ENCODE measurements at regions not wholly inside any gene's neighbourhood (a gene's known extent, or its start where the extent isn't known, plus 50 kb on each side); places are given as distances from the start of the nearest gene placed in this dataset.
"Not testable (repeated sequence)": the region's sequence is repeated elsewhere in the genome, so short reads cannot be mapped to it uniquely, and the experiment has no call there.

GRCh38 chr21:28699186-28699585 is 293.5 kb downstream of the LTN1 start:
- DNase-seq: no peak

DNA sequence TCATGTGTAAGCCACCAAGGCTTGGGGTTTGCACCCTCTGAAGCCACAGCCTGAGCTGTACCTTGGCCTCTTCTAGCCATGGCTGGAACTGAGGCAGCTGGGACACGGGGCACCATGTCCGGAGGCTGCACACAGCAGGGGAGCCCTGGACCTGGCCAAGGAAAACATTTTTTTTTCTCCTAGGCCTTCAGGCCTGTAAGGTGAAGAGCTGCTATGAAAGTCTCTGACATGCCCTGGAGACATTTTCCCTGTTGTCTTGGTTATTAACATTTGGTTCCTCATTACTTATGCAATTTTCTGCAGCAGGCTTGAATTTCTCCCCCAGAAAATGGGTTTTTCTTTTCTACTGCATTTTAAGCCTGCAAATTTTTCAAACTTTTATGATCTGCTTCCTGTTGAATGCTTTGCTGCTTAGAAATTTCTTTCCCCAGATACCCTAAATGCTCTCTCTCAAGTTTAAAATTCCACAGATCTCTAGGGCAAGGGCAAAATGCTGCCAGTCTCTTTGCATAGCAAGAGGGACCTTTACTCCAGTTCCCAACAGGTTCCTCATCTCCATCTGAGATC is 295.8 kb downstream of the LTN1 start:
- no peak for DNase-seq

DNA sequence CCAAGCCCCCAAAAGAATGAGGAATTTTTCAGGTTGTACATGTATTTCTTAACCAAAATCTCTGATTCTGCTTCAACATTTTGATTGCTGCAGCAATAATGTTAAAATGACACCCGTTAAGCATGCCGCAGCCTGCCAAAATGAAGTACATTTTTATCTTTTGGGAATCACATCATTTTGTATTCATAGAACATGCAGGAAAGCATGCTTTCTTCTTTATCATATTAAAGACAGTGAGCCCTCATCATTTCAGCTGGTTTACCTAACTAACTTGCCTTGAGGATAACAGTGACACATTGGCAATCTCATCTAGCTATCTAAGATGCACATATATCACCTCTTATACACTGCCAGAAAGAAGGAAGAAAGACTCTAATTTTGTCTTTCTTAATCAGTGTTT is 299.2 kb downstream of the LTN1 start:
- no peak for DNase-seq

DNA sequence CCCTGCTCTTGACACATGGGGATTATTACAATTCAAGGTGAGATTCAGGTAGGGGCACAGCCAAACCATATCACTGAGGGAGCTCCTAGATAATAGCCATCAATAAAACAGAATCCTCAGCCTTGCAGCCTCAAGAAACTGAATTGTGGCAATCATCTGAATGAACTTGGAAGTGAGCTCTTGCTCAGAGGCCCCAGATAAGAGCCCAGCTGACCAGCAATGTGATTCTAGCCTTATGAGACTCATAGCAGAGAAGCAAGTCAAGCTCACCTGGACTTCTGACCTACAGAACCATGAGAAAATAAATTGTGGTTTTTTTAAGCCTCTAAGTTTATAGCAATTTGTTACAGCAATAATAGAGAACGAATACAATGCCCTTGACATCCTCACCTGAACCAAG is 302.5 kb downstream of the LTN1 start:
- no peak for DNase-seq

DNA sequence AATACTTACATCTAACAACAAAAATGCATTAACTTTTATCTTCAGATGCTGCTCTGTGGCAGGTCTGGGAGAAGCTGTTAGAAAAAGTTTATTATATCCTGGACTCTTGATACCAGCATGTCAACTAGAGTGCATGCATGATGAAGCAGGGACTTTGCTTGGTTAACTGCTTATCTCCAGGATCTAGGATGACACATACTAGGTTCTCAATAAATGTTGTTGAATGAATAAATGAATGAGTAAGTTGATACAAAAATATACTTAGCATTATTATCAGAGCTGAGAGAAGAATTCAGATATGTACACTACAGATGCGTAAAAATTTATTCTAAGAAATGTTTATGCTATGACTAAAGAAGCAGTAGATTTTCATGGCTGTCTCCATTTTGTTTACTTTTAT is 304.3 kb downstream of the LTN1 start:
- DNase-seq: no peak

GRCh38 chr21:28687586-28687985 is 305.1 kb downstream of the LTN1 start:
- DNase-seq: no peak

DNA sequence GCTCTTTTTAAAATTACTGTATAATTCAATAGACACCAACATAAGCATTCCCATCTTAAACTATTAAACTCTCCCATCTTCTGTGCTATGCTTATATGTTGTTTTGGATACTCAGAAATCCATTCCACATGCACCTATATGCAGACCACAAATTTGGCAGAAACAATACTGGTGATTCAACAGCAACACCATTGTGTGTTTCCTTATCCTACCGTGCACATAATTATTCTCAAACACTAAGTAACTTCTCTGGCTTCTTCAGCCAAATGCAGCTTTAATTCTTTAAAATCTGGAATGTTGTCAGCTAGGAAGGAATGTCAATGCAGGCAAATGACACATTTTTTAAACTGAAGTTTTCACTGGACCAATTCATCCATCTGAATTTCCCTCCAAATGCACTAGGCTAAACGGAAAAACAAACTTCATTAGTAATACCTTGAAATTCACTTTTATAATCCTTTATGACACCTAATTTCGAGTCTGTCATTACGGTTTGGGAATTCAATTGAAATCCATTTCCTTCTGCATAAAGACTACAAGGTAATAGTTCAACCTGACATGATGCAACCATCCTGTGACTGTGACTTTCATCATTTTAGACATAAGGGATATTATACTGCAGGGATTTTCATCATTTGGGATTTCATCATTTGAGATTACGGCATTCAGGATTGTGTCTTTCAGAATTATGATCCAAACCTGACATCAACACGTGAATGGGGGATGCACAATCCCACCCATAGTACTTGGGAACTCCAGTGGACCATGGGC is 308.5 kb downstream of the LTN1 start:
- no peak for DNase-seq

GRCh38 chr21:28682884-28683283 is 309.8 kb downstream of the LTN1 start:
- not testable (repeated sequence) for DNase-seq

DNA sequence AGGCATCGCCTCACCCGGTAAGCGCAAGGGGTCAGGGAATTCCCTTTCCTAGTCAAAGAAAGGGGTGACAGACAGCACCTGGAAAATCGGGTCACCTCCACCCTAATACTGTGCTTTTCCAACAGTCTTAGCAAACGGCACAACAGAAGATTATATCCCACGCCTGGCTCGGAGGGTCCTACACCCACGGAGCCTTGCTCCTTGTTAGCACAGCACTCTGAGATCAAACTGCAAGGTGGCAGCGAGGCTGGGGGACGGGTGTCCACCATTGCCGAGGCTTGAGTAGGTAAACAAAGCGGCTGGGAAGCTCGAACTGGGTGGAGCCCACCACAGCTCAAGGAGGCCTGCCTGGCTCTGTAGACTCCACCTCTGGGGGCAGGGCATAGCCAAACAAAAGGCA is 315.6 kb downstream of the LTN1 start:
- DNase-seq: not testable (repeated sequence)

DNA sequence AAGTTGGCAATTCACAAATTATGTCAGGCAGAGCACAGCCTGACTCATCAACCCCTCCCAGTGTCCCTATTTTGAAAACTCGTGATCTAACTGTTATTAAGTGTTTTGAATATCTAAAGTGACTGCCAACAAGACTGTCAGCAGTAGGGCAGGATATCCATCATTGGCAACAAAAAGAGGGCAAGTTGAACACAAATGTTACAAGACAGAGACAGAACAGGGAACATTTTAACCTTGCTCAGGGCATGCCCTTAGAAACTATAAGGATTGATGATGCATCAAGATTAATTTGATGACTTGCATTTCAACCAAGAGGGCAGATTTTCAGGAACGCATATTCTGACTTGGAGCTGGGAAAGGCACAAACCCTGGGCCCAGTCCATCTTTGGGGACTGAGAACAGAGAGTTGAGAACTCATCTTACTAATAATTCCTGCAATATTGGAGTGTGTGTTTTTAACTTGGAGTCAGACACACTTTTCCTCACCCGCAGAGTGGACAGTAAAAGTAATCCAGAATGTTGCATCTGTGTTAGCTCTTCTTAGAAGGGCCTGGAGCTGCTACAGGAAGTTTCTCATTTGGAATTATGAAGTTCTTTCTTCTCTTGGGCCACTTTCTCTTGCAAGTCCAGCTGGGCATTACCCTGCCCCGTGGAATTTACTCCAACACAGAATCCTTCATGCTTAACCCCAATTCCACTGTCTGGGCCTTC is 317.2 kb downstream of the LTN1 start:
- DNase-seq: no peak

DNA sequence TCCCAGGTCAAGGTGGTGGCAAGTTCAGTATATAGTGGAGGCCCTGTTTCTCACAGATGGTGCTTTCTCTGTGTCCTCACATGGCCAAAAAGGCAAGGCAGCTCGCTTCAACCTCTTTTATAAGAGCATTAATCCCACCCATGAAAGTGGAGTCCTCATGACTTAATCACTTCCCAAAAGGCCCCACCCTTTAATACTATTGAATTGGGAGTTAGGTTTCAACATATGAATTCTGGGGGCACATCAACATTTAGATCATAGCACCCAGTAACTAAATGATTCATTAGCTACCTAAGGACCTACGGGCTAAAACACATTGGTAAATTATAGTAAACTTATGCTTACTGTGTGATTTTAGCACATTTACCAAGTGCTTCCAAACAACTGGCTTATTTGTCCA is 317.9 kb downstream of the LTN1 start:
- DNase-seq: no peak

DNA sequence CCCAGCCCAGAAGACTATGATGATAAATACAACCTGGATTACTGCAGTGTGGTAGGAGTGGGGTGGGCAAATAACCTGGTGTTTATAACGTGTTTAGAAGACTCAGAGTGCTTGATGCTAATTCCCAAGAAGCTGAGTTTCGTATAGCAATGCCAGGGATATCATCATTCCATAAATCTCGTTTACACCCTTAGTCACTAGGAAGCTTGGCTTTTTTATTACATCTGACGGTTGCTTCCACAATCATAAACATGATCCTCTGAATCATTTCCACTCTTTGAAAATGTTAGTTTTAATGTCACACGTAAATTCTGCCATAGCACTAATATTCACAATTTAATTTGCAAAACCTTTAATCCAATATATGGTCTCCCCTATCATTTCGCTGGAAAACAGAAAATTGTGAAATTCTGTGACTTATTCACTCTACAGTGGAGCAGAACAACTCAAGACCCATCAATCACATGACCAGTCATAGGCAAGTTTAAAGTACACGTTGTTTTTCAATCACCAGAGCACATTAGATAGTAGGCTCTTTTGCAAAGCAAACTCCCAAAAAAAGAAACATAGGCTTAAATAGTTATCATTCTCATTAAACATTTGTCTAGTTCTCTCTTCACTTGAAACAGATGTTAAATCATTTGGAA is 321.0 kb downstream of the LTN1 start:
- no peak for DNase-seq

- no peak for DNase-seq
These were observed 322.6 kb downstream of the LTN1 start for GRCh38 chr21:28669971-28670653.

DNA sequence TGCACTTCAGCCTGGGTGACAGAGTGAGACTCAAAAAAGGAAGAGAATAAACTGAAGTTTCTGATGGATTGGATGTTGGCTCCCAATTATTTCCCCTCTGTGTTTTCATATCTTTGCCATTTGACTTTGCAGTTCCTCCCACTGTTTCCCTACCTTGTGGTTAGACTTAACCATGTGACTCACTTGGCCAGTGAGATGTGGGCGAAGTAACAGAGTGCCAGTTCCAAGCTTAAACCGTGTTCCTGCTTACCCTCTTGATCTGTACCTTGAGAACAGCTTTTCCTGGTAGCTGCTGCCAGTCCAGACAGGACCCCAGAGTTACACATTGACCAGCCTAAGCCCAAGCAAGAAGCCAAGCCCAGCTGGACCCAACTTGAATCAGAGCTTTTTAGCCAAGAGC is 323.4 kb downstream of the LTN1 start:
- DNase-seq: no peak

DNA sequence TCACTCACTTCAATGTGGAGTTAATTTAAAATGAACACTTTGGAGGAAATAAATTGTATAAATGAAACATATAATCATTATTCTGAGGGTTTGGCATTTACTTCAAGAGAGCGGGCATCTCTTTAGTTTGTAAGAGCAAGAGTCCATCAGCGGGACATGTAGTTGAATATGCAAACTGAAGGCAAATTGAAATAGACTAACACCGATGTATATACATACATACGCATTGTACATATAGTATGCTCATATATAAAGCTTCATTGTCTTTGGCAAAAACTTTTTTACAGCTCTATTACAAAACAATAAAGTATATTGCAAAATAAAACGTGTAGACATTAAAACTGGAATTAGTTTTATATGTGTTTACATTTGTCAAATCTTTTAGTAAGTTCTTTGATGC is 328.9 kb downstream of the LTN1 start:
- no peak for DNase-seq

DNA sequence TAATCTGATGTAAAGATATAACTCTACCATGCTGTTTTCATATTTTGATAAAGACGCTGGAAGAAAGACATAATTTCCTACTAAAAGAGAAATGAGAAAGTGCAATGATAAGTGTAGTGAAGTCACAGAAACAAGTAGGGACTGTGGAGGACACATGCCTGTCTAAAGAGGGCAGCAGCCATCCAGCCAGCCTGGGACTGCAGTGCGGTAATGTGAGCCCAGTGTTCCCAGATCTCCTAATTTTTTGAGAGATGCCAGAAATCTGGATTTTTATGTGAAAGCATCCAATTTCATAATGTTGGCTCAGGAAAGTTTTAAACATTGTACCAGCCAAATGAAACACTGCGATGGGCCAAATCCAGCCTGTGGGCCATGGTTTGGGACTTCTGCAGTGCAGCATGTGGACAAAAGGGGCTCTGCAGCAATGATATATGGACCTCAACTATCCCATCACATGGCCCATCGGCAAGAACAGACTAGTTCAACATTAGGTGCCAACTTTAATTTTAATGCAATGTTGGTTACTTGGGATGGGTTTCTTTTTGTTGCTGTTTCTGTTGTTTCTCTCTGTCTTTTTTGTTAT is 329.5 kb downstream of the LTN1 start:
- DNase-seq: no peak

GRCh38 chr21:28657566-28657965 is 335.1 kb downstream of the LTN1 start:
- no peak for DNase-seq

DNA sequence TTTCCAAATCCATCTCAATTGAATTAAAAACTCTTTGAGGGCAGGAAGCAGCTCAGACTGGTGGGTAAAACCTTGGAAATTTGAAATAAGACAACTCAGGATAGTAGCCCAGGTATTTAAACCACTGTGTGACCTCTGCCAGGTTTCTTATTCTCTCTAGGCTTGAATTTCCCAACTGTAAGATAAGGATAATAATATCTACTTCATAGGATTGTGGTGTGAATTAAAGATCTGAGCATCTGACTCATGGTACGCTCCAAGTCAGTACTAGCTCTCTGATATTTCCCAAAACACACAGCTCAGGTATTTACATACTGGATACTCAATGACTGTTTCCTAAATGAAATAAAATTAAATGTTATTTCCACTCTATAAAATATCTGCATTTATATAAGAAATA is 337.2 kb downstream of the LTN1 start:
- DNase-seq: no peak

DNA sequence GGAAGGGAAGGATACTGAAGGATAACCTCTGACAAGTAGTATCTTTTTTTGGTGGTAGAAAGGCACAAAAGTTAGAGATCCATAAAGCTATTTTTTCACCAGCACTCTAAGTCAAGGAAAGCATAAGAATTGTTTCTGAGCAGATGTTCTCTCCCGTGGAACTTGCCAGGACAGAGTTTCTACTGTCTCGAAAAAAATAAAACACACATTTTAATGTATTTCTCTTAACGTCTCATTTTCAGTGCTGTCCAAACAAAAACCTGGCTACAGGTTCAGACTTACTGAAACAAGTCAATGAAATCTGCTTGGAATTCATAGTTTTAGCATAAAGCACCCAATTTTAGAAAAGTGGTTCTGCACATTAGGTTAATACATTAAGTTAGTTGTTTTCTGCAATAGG is 338.3 kb downstream of the LTN1 start:
- DNase-seq: no peak

GRCh38 chr21:28644762-28645161 is 347.9 kb downstream of the LTN1 start:
- DNase-seq: no peak

DNA sequence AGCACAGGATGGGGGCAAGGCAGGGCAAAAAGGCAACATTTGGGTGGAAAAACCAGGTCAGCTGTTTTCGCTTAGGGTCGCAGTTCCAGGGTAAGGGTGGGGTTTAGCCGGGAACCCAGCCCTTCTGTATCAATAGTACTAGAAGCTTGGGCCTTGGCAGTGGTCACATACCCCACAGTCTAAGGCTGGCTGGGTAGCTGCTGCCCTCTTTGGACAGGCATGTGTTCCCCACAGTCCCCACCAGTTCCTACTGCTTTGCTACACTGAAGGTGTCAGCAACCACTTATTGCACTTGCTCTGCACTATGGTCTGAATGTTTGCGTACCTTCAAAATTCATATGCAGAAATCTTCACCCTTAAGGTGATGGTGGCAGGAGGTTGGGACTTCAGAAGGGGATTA is 349.8 kb downstream of the LTN1 start:
- DNase-seq: no peak

- no peak for DNase-seq
These were observed 350.9 kb downstream of the LTN1 start for GRCh38 chr21:28641731-28642130.

- DNase-seq: no peak
These were observed 352.4 kb downstream of the LTN1 start for GRCh38 chr21:28640326-28640725.

All from activated CD4-positive, alpha-beta T cell treated with anti-CD3 and anti-CD28 coated beads, Interleukin-2, amount 50 U/mL, for 4 hours (primary cell).